NB4 (cell line): ENCODE measurements at regions not wholly inside any gene's neighbourhood (a gene's known extent, or its start where the extent isn't known, plus 50 kb on each side); places are given as distances from the start of the nearest gene placed in this dataset.

Experiments
- POLR2A ChIP-seq: IDR thresholded peaks from 2 replicates; pipeline ENCODE4 v1.6.1; 2011; ENCODE audit warnings: mild to moderate bottlenecking; ENCODE audit not compliant: insufficient read length; ENCODE audit errors: extremely low read depth
- TF ChIP-seq, protein P1 (sequence below): IDR thresholded peaks from one replicate; pipeline ENCODE4 v1.5.1; 2012; ENCODE audit warnings: low read depth, low read length

DNA sequence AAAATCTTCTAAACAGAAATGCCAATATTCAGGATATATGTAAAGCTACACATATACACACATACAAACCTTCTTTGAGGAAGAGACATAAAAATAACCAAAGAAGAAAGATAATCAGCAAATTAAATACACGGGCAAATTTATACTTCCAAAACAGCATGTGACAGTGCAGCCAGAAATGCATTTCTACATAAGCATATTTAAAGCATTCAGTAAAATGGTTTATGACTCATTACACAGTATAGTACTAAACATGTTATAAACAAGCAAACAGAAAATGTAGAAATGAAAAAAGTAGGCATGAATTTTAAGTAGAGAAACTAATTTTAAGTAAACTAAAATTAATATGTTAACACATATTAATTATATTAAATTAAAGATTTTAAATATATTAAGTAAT lies 1717.2 kb downstream of the OTOL1 start:
- TF ChIP-seq, protein P1, sequence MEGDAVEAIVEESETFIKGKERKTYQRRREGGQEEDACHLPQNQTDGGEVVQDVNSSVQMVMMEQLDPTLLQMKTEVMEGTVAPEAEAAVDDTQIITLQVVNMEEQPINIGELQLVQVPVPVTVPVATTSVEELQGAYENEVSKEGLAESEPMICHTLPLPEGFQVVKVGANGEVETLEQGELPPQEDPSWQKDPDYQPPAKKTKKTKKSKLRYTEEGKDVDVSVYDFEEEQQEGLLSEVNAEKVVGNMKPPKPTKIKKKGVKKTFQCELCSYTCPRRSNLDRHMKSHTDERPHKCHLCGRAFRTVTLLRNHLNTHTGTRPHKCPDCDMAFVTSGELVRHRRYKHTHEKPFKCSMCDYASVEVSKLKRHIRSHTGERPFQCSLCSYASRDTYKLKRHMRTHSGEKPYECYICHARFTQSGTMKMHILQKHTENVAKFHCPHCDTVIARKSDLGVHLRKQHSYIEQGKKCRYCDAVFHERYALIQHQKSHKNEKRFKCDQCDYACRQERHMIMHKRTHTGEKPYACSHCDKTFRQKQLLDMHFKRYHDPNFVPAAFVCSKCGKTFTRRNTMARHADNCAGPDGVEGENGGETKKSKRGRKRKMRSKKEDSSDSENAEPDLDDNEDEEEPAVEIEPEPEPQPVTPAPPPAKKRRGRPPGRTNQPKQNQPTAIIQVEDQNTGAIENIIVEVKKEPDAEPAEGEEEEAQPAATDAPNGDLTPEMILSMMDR, result no peak
- no peak for TF ChIP-seq POLR2A
